ENCODE measurements at regions not wholly inside any gene's neighbourhood (a gene's known extent, or its start where the extent isn't known, plus 50 kb on each side); places are given as distances from the start of the nearest gene placed in this dataset.
"Not testable (repeated sequence)": the region's sequence is repeated elsewhere in the genome, so short reads cannot be mapped to it uniquely, and the experiment has no call there.

- H3K4me3 Mint-ChIP-seq, result no peak overlapping the region
- peaks cover 27% of the 10 kb centered on the region for H3K27me3 Mint-ChIP-seq (ENCODE audit: low read depth)
- peaks cover 6% of the 10 kb centered on the region for H3K9me3 Mint-ChIP-seq
- H3K36me3 Mint-ChIP-seq (ENCODE audit: low read depth), result no peaks in the 10 kb centered on the region
- H3K4me1 Mint-ChIP-seq (ENCODE audit: low read depth), result no peaks in the 10 kb centered on the region
- H3K27ac Mint-ChIP-seq, result no peak overlapping the region
Measured at GRCh38 chr9:33739398-33739797, 56.0 kb upstream of the PRSS3 start.

DNA sequence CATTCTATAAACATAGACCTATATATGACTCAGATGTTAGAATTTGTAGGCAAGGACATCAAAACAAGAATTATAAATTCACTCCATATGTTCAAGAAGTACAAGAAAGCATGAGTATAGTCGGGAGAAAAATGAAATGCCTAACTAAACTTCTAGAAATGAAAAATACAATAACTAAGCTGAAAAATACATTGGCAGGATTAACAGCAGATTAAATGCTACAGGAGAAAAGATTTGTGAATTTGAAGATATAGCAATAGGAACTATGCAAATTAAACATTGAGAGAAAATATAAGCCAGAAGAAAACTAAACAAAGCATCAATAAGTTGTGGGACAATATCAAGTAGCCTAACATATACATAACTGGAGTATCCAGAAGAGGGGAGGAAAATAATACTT is 55.3 kb upstream of the PRSS3 start:
- Mint-ChIP-seq H3K27me3 (ENCODE audit: low read depth) (peaks cover 27% of the 10 kb centered on the region), H3K27ac (no peak overlapping the region), H3K9me3 (peaks cover 6% of the 10 kb centered on the region), H3K36me3 (ENCODE audit: low read depth) (no peaks in the 10 kb centered on the region), H3K4me3 (no peak overlapping the region), H3K4me1 (ENCODE audit: low read depth) (no peaks in the 10 kb centered on the region)

DNA sequence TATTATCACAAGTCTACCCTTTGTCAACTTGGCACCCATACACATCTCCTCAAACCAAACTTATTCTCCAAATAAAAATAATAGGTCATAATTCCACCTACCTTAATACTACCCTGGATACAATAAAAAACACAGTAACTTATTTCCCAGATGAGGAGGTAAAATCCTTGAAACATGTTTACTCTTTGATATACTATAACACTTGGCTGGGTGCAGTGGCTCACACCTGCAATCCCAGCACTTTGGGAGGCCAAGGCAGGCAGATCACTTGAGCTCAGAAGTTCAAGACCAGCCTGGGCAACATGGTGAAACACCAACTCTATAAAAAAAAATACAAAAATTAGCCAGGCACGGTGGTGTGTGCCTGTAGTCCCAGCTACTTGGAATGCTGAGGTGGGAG is 54.4 kb upstream of the PRSS3 start:
- not testable (repeated sequence) for H3K4me1 Mint-ChIP-seq (ENCODE audit: low read depth); H3K36me3 Mint-ChIP-seq (ENCODE audit: low read depth); H3K9me3 Mint-ChIP-seq; H3K4me3 Mint-ChIP-seq; H3K27ac Mint-ChIP-seq
- peaks cover 27% of the 10 kb centered on the region for H3K27me3 Mint-ChIP-seq (ENCODE audit: low read depth)

DNA sequence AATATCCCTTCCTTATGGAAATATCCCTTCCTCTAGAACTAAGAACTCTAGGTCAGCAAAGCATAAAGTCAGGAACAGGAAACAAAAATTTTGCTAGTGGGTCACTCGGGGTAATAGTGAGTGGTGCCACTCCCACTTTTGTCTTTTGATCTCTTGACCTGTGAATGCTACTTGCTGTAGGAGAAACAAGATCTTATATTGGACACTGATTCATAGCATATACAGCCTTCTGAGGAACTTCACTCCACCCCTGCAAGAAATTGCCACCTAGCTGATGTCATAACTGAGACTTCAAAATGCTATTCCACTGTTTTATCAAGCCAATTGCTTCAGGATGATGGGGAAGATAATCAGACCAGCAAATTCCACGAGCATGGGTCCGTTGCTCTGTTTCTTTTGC is 53.3 kb upstream of the PRSS3 start:
- Mint-ChIP-seq H3K4me1 (ENCODE audit: low read depth) (no peaks in the 10 kb centered on the region), H3K36me3 (ENCODE audit: low read depth) (no peaks in the 10 kb centered on the region), H3K4me3 (no peak overlapping the region), H3K9me3 (peaks cover 6% of the 10 kb centered on the region), H3K27me3 (ENCODE audit: low read depth) (peaks cover 34% of the 10 kb centered on the region), H3K27ac (no peak overlapping the region)

GRCh38 chr9:33742519-33742918 is 52.8 kb upstream of the PRSS3 start:
- no peak overlapping the region for H3K27ac Mint-ChIP-seq
- H3K27me3 Mint-ChIP-seq (ENCODE audit: low read depth), result peaks cover 34% of the 10 kb centered on the region
- H3K36me3 Mint-ChIP-seq (ENCODE audit: low read depth), result no peaks in the 10 kb centered on the region
- H3K4me1 Mint-ChIP-seq (ENCODE audit: low read depth), result no peaks in the 10 kb centered on the region
- peaks cover 6% of the 10 kb centered on the region for H3K9me3 Mint-ChIP-seq
- no peak overlapping the region for H3K4me3 Mint-ChIP-seq

All from T-helper 1 cell treated with Interleukin-12 subunit alpha and Interleukin-12 subunit beta and Interleukin-4 antibody, amounts not matched to agents 30 μg/mL and 1 μg/mL, for 36 hours (primary cell).